ENCODE measurements at regions not wholly inside any gene's neighbourhood (a gene's known extent, or its start where the extent isn't known, plus 50 kb on each side); places are given as distances from the start of the nearest gene placed in this dataset.

- TF ChIP-seq ZNF274 (IDR thresholded peaks at IDR 0.05; ENCODE audit: insufficient read depth, insufficient read length): no peak
- TF ChIP-seq MTA2 (IDR thresholded peaks at IDR 0.05; ENCODE audit: low read depth): no peak
- no peak for TF ChIP-seq POLR2A (IDR thresholded peaks at IDR 0.05; ENCODE audit: low read depth, low read length)
- TF ChIP-seq LARP7 (IDR thresholded peaks at IDR 0.05): no peak
- TF ChIP-seq SUZ12 (IDR thresholded peaks at IDR 0.05; ENCODE audit: unreplicated experiment): no peak
- no peak for TF ChIP-seq CHD2 (IDR thresholded peaks at IDR 0.05; ENCODE audit: borderline replicate concordance, low read depth, low read length)
These were observed 139.7 kb upstream of the RARB start (continued) for GRCh38 chr3:25288413-25288812.

- no peak overlapping the region for H3K4me3 ChIP-seq
- ATAC-seq (no peak), DNase-seq (ENCODE audit: low read depth, low spot score) (no peak), FAIRE-seq (no peak)
- H3K9ac ChIP-seq (ENCODE audit: control insufficient read depth, insufficient read depth, low read length): no peak overlapping the region
- POLR2A ChIA-PET: no interaction called here
- BruUV-seq (replicated peaks): no TSS peak
- TF ChIP-seq ZNF274 (IDR thresholded peaks at IDR 0.05; ENCODE audit: insufficient read depth, insufficient read length): no peak
- TF ChIP-seq BRCA1 (IDR thresholded peaks at IDR 0.05; ENCODE audit: low read depth, low read length): no peak
- TF ChIP-seq CREB1 (IDR thresholded peaks at IDR 0.05; ENCODE audit: low read depth): no peak
- TF ChIP-seq IKZF2 (IDR thresholded peaks at IDR 0.05): no peak
- no peak for TF ChIP-seq ZBTB40 (IDR thresholded peaks at IDR 0.05; ENCODE audit: borderline replicate concordance)
- TF ChIP-seq ZNF217 (IDR thresholded peaks at IDR 0.05): no peak
- no peak for TF ChIP-seq NFYA (IDR thresholded peaks at IDR 0.05; ENCODE audit: borderline replicate concordance, low read depth, low read length)
- TF ChIP-seq CBX3 (IDR thresholded peaks at IDR 0.05; ENCODE audit: borderline replicate concordance, low read depth): no peak
- TF ChIP-seq MEF2A (IDR thresholded peaks at IDR 0.05; ENCODE audit: insufficient read depth, low read depth, low read length): no peak
- no peak for TF ChIP-seq NKRF (conservative IDR thresholded peaks at IDR 0.05)
- TF ChIP-seq NFXL1 (IDR thresholded peaks at IDR 0.05; ENCODE audit: borderline replicate concordance): no peak
- no peak for TF ChIP-seq TCF7 (IDR thresholded peaks at IDR 0.05; ENCODE audit: borderline replicate concordance)
- H3K4me2 ChIP-seq (ENCODE audit: control insufficient read depth, insufficient read depth): no peak overlapping the region
- no peaks in the 10 kb centered on the region for H3K79me2 ChIP-seq (ENCODE audit: control insufficient read depth, insufficient read depth, low read length)
- SMC1A ChIA-PET (ENCODE audit: uncharacterized antibody, unreplicated experiment): interaction anchor here (0.7 kb wide), 1 partner anchor 305 kb away, joined by 3 read pairs; no protein-coding TSS in a partner anchor
- no peaks in the 10 kb centered on the region for H3K27me3 ChIP-seq (replicated peaks in 1 of 2; ENCODE audit: control insufficient read depth in 2 of 2, insufficient read depth in 2 of 2, low read length in 1 of 2)
- H3K4me1 ChIP-seq (ENCODE audit: control insufficient read depth, insufficient read depth, low read length): no peaks in the 10 kb centered on the region
- H3K36me3 ChIP-seq (ENCODE audit: control insufficient read depth in 2 of 2, insufficient read depth in 2 of 2, low read length in 1 of 2): no peaks in the 10 kb centered on the region
- H3K9me3 ChIP-seq (replicated peaks; ENCODE audit: control insufficient read depth, insufficient read depth, low read length): no peaks in the 10 kb centered on the region
- no peaks in the 10 kb centered on the region for H4K20me1 ChIP-seq (ENCODE audit: control insufficient read depth, insufficient read depth)
- 0% methylated on average over 1 of the region's 1 CpG for WGBS (ENCODE audit: insufficient coverage, insufficient replicate concordance, low lambda C conversion rate, missing lambda C conversion rate)
- RAD21 ChIA-PET (ENCODE audit: unreplicated experiment): no interaction called here
- no peak overlapping the region for H2AFZ ChIP-seq (ENCODE audit: control insufficient read depth, low read depth, low read length)
- H3K27ac ChIP-seq (ENCODE audit: control insufficient read depth, insufficient read depth): no peak overlapping the region
- intact Hi-C loops (cut with micrococcal nuclease; ENCODE audit: unreplicated experiment) (no loop called here), in situ Hi-C loops (cut with MboI) (no loop called here)
- CTCF ChIA-PET: no interaction called here
These were observed 138.9 kb upstream of the RARB start for GRCh38 chr3:25289156-25289555.

Data from GM12878 (cell line).